ENCODE measurements at regions not wholly inside any gene's neighbourhood (a gene's known extent, or its start where the extent isn't known, plus 50 kb on each side); places are given as distances from the start of the nearest gene placed in this dataset.
A peak's percentile ranks its signal among the peaks of the same experiment; 100 is the strongest.

DNA sequence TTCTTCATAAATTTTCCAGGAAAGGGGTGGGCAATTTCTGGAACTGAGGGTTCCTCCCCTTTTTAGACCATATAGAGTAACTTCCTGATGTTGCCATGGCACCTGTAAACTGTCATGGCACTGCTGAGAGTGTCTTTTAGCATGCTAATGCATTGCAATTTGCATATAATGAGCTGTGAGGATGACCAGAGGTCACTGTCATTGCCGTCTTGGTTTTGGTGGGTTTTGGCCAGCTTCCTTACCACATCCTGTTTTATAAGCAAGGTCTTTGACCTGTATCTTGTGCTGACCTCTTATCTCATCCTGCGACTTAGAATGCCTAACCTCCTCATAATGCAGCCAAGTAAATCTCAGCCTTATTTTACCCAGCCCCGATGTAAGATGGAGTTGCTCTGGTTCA, 577.8 kb downstream of the NLGN4X start:
- Histone ChIP-seq H3K36me3 (replicated peaks; ENCODE audit: control insufficient read depth, insufficient read depth, low read length) (no peaks in the 10 kb centered on the region), H3K27me3 (ENCODE audit: control insufficient read depth, insufficient read depth, low read length) (no peaks in the 10 kb centered on the region), H3K4me3 (ENCODE audit: insufficient read depth, low read depth, low read length) (no peak overlapping the region)
- no peak for DNase-seq

- peak; percentile 48 for DNase-seq
- H3K4me3 ChIP-seq (ENCODE audit: insufficient read depth, low read depth, low read length), result peak overlapping the region; percentile 8; the same call in 1 of the 2 replicates
- no peaks in the 10 kb centered on the region for H3K27me3 ChIP-seq (ENCODE audit: control insufficient read depth, insufficient read depth, low read length)
- no peaks in the 10 kb centered on the region for H3K36me3 ChIP-seq (replicated peaks; ENCODE audit: control insufficient read depth, insufficient read depth, low read length)
These were observed 579.6 kb downstream of the NLGN4X start for GRCh38 chrX:5648941-5649568.

- Histone ChIP-seq H3K27me3 (ENCODE audit: control insufficient read depth, insufficient read depth, low read length) (no peaks in the 10 kb centered on the region), H3K4me3 (ENCODE audit: insufficient read depth, low read depth, low read length) (no peak overlapping the region), H3K36me3 (replicated peaks; ENCODE audit: control insufficient read depth, insufficient read depth, low read length) (no peaks in the 10 kb centered on the region)
- no peak for DNase-seq
These were observed 581.8 kb downstream of the NLGN4X start for GRCh38 chrX:5646818-5647217.

- H3K36me3 ChIP-seq (replicated peaks; ENCODE audit: control insufficient read depth, insufficient read depth, low read length), result no peaks in the 10 kb centered on the region
- peak; percentile 11 for DNase-seq
- H3K4me3 ChIP-seq (ENCODE audit: insufficient read depth, low read depth, low read length), result no peak overlapping the region
- no peaks in the 10 kb centered on the region for H3K27me3 ChIP-seq (ENCODE audit: control insufficient read depth, insufficient read depth, low read length)
These were observed 583.9 kb downstream of the NLGN4X start for GRCh38 chrX:5644776-5645175.

- no peaks in the 10 kb centered on the region for H3K36me3 ChIP-seq (replicated peaks; ENCODE audit: control insufficient read depth, insufficient read depth, low read length)
- DNase-seq, result no peak
These were observed 588.6 kb downstream of the NLGN4X start for GRCh38 chrX:5640071-5640470.

GRCh38 chrX:5638572-5638971, 590.1 kb downstream of the NLGN4X start:
- no peak overlapping the region for H3K4me3 ChIP-seq (ENCODE audit: insufficient read depth, low read depth, low read length)
- H3K36me3 ChIP-seq (replicated peaks; ENCODE audit: control insufficient read depth, insufficient read depth, low read length), result no peaks in the 10 kb centered on the region
- no peaks in the 10 kb centered on the region for H3K27me3 ChIP-seq (ENCODE audit: control insufficient read depth, insufficient read depth, low read length)
- DNase-seq, result no peak

More at GRCh38 chrX:5640071-5640470, 588.6 kb downstream of the NLGN4X start:
- no peaks in the 10 kb centered on the region for H3K27me3 ChIP-seq (ENCODE audit: control insufficient read depth, insufficient read depth, low read length)
- H3K4me3 ChIP-seq (ENCODE audit: insufficient read depth, low read depth, low read length), result no peak overlapping the region

- H3K4me3 ChIP-seq (ENCODE audit: insufficient read depth, low read depth, low read length), result no peak overlapping the region
- no peaks in the 10 kb centered on the region for H3K36me3 ChIP-seq (replicated peaks; ENCODE audit: control insufficient read depth, insufficient read depth, low read length)
- no peaks in the 10 kb centered on the region for H3K27me3 ChIP-seq (ENCODE audit: control insufficient read depth, insufficient read depth, low read length)
- DNase-seq, result no peak
These were observed 595.8 kb downstream of the NLGN4X start for GRCh38 chrX:5632887-5633286.

- no peak for DNase-seq
- Histone ChIP-seq H3K27me3 (ENCODE audit: control insufficient read depth, insufficient read depth, low read length) (no peaks in the 10 kb centered on the region), H3K36me3 (replicated peaks; ENCODE audit: control insufficient read depth, insufficient read depth, low read length) (no peaks in the 10 kb centered on the region), H3K4me3 (ENCODE audit: insufficient read depth, low read depth, low read length) (no peak overlapping the region)
These were observed 596.5 kb downstream of the NLGN4X start for GRCh38 chrX:5632061-5632614.

DNA sequence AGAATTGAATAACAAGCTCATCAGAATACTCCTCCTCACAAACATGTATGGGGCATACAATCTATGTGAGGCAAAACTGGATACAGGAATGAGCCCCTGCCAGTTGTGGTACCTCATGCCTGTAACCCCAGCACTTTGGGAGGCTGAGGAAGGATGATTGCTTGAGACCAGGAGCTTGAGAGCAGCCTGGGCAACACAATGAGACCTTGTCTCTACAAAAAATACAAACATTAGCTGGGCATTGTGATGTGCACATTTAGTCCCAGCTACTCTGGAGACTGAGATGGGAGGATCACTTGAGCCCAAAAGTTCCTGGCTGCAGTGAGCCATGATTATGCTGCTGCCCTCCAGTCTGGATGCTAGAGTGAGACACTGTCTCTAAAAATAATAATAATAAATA, 611.0 kb downstream of the NLGN4X start:
- DNase-seq, result no peak
- no peak overlapping the region for H3K4me3 ChIP-seq (ENCODE audit: insufficient read depth, low read depth, low read length)
- no peaks in the 10 kb centered on the region for H3K27me3 ChIP-seq (ENCODE audit: control insufficient read depth, insufficient read depth, low read length)
- no peaks in the 10 kb centered on the region for H3K36me3 ChIP-seq (replicated peaks; ENCODE audit: control insufficient read depth, insufficient read depth, low read length)

GRCh38 chrX:5595570-5595969, 633.1 kb downstream of the NLGN4X start:
- Histone ChIP-seq H3K27me3 (ENCODE audit: control insufficient read depth, insufficient read depth, low read length) (no peaks in the 10 kb centered on the region), H3K4me3 (ENCODE audit: insufficient read depth, low read depth, low read length) (no peak overlapping the region), H3K36me3 (replicated peaks; ENCODE audit: control insufficient read depth, insufficient read depth, low read length) (no peaks in the 10 kb centered on the region)
- DNase-seq, result no peak

DNA sequence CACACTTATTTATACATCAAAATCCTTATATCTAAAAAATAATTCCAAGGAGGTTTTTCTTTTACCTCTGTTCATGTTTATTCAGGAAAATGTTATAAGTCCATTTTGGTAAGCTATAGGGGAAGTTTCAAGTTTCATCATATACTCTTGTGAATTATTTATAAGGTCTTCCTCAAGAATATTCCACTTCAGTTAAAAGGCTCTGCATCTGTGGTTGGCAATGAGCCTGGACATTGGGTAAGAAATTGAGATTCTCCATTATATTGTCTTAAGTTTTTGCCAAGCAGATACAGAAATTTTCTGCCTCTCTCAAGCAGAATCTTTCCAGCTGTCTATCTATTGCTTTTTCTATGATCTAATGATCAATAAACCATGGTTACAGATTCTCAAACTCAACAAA, 641.9 kb downstream of the NLGN4X start:
- Histone ChIP-seq H3K27me3 (ENCODE audit: control insufficient read depth, insufficient read depth, low read length) (no peaks in the 10 kb centered on the region), H3K36me3 (replicated peaks; ENCODE audit: control insufficient read depth, insufficient read depth, low read length) (no peaks in the 10 kb centered on the region), H3K4me3 (ENCODE audit: insufficient read depth, low read depth, low read length) (no peak overlapping the region)
- DNase-seq, result no peak

DNA sequence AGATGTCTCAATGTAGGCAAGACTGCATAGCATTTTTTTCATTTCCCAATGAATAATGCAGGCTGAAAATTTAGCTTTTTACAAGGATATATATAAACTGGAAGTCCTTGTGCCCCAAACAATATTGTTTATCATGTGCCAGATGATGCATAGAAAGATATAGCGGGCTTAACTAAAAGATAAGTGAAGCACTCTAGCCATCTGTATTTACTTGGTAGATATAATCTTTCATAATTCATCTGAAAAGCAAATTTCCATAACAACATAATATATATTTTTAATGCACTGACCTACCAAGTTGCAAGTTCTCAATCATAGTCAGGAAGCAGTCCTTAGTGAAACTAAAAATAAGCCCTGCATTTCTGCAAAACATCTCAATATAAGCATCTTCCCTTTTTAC, 653.3 kb downstream of the NLGN4X start:
- Histone ChIP-seq H3K36me3 (replicated peaks; ENCODE audit: control insufficient read depth, insufficient read depth, low read length) (no peaks in the 10 kb centered on the region), H3K27me3 (ENCODE audit: control insufficient read depth, insufficient read depth, low read length) (no peaks in the 10 kb centered on the region), H3K4me3 (ENCODE audit: insufficient read depth, low read depth, low read length) (no peak overlapping the region)
- DNase-seq, result no peak

- no peaks in the 10 kb centered on the region for H3K27me3 ChIP-seq (ENCODE audit: control insufficient read depth, insufficient read depth, low read length)
- DNase-seq, result no peak
- H3K4me3 ChIP-seq (ENCODE audit: insufficient read depth, low read depth, low read length), result no peak overlapping the region
- no peaks in the 10 kb centered on the region for H3K36me3 ChIP-seq (replicated peaks; ENCODE audit: control insufficient read depth, insufficient read depth, low read length)
These were observed 659.7 kb downstream of the NLGN4X start for GRCh38 chrX:5568934-5569333.

DNA sequence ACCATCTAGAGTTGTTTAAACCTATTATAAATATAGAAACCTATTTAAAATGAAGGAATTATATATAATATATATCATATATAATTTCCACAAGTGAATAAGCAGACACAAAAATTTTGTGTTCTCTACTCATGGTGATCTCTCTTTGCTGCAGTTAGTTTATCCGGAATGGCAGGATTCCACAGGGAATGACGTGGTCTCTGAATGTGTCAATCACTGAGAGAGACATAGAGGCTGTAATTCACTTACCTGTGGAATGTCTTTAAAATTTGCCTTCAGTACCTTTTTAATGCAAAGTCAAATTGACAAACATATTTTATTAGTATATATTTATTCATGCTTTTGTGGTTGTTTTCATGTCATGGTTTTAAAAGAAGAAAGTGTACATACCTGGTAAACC, 669.3 kb downstream of the NLGN4X start:
- Histone ChIP-seq H3K4me3 (ENCODE audit: insufficient read depth, low read depth, low read length) (no peak overlapping the region), H3K27me3 (ENCODE audit: control insufficient read depth, insufficient read depth, low read length) (no peaks in the 10 kb centered on the region)
- DNase-seq, result no peak

GRCh38 chrX:5549512-5549911, 679.2 kb downstream of the NLGN4X start:
- DNase-seq, result no peak
- H3K27me3 ChIP-seq (ENCODE audit: control insufficient read depth, insufficient read depth, low read length), result no peaks in the 10 kb centered on the region
- no peak overlapping the region for H3K4me3 ChIP-seq (ENCODE audit: insufficient read depth, low read depth, low read length)
- no peaks in the 10 kb centered on the region for H3K36me3 ChIP-seq (replicated peaks; ENCODE audit: control insufficient read depth, insufficient read depth, low read length)

More for the DNA sequence above, 669.3 kb downstream of the NLGN4X start:
- H3K36me3 ChIP-seq (replicated peaks; ENCODE audit: control insufficient read depth, insufficient read depth, low read length), result no peaks in the 10 kb centered on the region

GRCh38 chrX:5537098-5537497, 691.6 kb downstream of the NLGN4X start:
- Histone ChIP-seq H3K27me3 (ENCODE audit: control insufficient read depth, insufficient read depth, low read length) (no peaks in the 10 kb centered on the region), H3K36me3 (replicated peaks; ENCODE audit: control insufficient read depth, insufficient read depth, low read length) (no peaks in the 10 kb centered on the region), H3K4me3 (ENCODE audit: insufficient read depth, low read depth, low read length) (no peak overlapping the region)
- no peak for DNase-seq

Measured in H7 (cell line).